HG03280 (cell line): ENCODE measurements at regions not wholly inside any gene's neighbourhood (a gene's known extent, or its start where the extent isn't known, plus 50 kb on each side); places are given as distances from the start of the nearest gene placed in this dataset.
"Not testable (repeated sequence)": the region's sequence is repeated elsewhere in the genome, so short reads cannot be mapped to it uniquely, and the experiment has no call there.

Source experiments
- ATAC-seq: cut with Tn5 transposase; IDR thresholded peaks from one replicate; pipeline ENCODE4 v1.9.1; 2021; ENCODE audit warnings: mild to moderate bottlenecking, moderate library complexity; ENCODE audit not compliant: unreplicated experiment

GRCh38 chr3:72661115-72661457, 187.2 kb downstream of the SHQ1 start:
- no peak for ATAC-seq

- ATAC-seq: no peak
Measured at GRCh38 chr3:72660270-72661114, 187.8 kb downstream of the SHQ1 start.

GRCh38 chr3:72659596-72659995, 188.6 kb downstream of the SHQ1 start:
- ATAC-seq: no peak

GRCh38 chr3:72659188-72659587, 189.1 kb downstream of the SHQ1 start:
- no peak for ATAC-seq

- ATAC-seq: no peak
Measured at GRCh38 chr3:72658466-72659100, 189.7 kb downstream of the SHQ1 start.

- no peak for ATAC-seq
Measured at GRCh38 chr3:72657666-72658065, 190.6 kb downstream of the SHQ1 start.

- no peak for ATAC-seq
Measured at GRCh38 chr3:72655723-72656122, 192.5 kb downstream of the SHQ1 start.

- ATAC-seq: no peak
Measured at GRCh38 chr3:72655131-72655551, 193.1 kb downstream of the SHQ1 start.

GRCh38 chr3:72652395-72652794, 195.8 kb downstream of the SHQ1 start:
- ATAC-seq: no peak

- no peak for ATAC-seq
Measured at GRCh38 chr3:72651498-72651897, 196.7 kb downstream of the SHQ1 start.

GRCh38 chr3:72646263-72646662, 202.0 kb downstream of the SHQ1 start:
- no peak for ATAC-seq

- not testable (repeated sequence) for ATAC-seq
Measured at GRCh38 chr3:72643635-72644034, 204.6 kb downstream of the SHQ1 start.

GRCh38 chr3:72641684-72642083, 206.6 kb downstream of the SHQ1 start:
- no peak for ATAC-seq

- ATAC-seq: no peak
Measured at GRCh38 chr3:72641072-72641471, 207.2 kb downstream of the SHQ1 start.

GRCh38 chr3:72636969-72637597, 211.2 kb downstream of the SHQ1 start:
- ATAC-seq: no peak

GRCh38 chr3:72635551-72635950, 212.7 kb downstream of the SHQ1 start:
- no peak for ATAC-seq

- no peak for ATAC-seq
Measured at GRCh38 chr3:72634128-72634527, 214.1 kb downstream of the SHQ1 start.

- ATAC-seq: peak; percentile 46
Measured at GRCh38 chr3:72633534-72633933, 214.7 kb downstream of the SHQ1 start.

GRCh38 chr3:72633121-72633520, 215.1 kb downstream of the SHQ1 start:
- no peak for ATAC-seq

- no peak for ATAC-seq
Measured at GRCh38 chr3:72632129-72632528, 216.1 kb downstream of the SHQ1 start.

- no peak for ATAC-seq
Measured at GRCh38 chr3:72630969-72631344, 217.3 kb downstream of the SHQ1 start.

GRCh38 chr3:72630327-72630968, 217.8 kb downstream of the SHQ1 start:
- ATAC-seq: no peak
